ENCODE measurements at regions not wholly inside any gene's neighbourhood (a gene's known extent, or its start where the extent isn't known, plus 50 kb on each side); places are given as distances from the start of the nearest gene placed in this dataset.
"Not testable (repeated sequence)": the region's sequence is repeated elsewhere in the genome, so short reads cannot be mapped to it uniquely, and the experiment has no call there.

DNA sequence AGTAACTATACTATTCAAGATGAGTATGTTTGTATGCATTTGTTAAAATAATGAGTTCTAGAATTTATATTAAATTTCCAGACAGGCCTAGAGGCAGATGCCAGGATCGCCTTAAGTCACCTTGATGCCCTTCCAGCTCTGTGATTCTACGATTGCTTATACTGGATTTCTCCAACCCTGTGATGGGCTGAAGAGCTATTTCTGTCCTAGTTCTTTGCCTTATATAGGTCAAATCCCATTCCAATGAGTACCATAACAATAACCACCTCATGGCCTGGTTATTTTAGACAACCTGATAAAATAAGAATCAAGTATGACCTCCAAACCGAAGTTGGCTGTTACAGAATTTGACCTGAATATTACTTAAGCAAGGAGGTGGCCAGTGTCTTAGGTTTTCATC, 79.8 kb upstream of the BLID start (continued):
- TF ChIP-seq CHD1 (IDR thresholded peaks at IDR 0.05; ENCODE audit: low read depth, low read length) (no peak), EGR1 (IDR thresholded peaks at IDR 0.05; ENCODE audit: borderline replicate concordance, low read depth, low read length) (no peak)

DNA sequence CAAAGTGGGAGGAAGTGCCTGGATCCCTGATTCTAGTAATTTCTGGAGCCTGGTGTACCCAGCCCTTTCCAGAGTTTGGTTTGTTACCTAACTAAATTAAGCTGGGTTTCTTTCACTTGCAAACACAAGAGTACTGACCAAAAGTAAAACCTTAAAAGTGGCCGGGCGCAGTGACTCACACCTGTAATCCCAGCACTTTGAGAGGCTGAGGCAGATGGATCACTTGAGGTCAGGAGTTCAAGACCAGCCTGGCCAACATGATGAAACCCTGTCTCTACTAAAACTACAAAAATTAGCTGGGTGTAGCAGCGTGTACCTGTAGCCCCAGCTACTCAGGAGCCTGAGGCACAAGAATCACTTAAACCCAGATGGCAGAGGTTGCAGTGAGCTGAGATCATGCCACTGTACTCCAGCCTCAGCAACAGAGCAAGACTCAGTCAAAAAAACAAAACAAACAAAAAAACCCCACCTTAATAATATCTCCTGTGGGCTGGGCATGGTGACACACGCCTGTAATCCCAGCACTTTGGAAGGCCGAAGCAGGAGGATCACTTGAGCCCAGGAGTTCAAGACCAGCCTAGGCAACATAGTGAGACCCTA, 78.0 kb upstream of the BLID start:
- not testable (repeated sequence) for H3K9me3 ChIP-seq (ENCODE audit: insufficient read depth in 2 of 2, low read depth in 1 of 2, low read length in 1 of 2); H3K9ac ChIP-seq (replicated peaks in 1 of 4; ENCODE audit: extremely low read depth in 1 of 4, low read depth in 3 of 4, low read length in 3 of 4); H3K36me3 ChIP-seq (ENCODE audit: control insufficient read depth in 2 of 4, insufficient read depth in 4 of 4, low read length in 3 of 4); H3K56ac ChIP-seq (replicated peaks; ENCODE audit: insufficient read length, low read depth, low read length); H3K79me2 ChIP-seq (ENCODE audit: control insufficient read depth in 1 of 2, insufficient read depth in 2 of 2, low read length in 2 of 2); H3K4me1 ChIP-seq (replicated peaks in 1 of 4; ENCODE audit: control insufficient read depth in 3 of 4, insufficient read depth in 4 of 4, low read length in 3 of 4); FAIRE-seq; H3K14ac ChIP-seq (ENCODE audit: insufficient read length); H4K8ac ChIP-seq (ENCODE audit: extremely low read depth, insufficient read depth, low read length); H3K4ac ChIP-seq (replicated peaks; ENCODE audit: insufficient read length, low read depth, low read length); H2BK5ac ChIP-seq (ENCODE audit: low read depth, low read length); H2BK20ac ChIP-seq (ENCODE audit: low read length); H2BK15ac ChIP-seq (ENCODE audit: low read length); H4K91ac ChIP-seq (replicated peaks; ENCODE audit: insufficient read length, low read length); H3K23me2 ChIP-seq (ENCODE audit: low read depth, low read length); H2BK120ac ChIP-seq (replicated peaks; ENCODE audit: low read depth, low read length); DNase-seq (ENCODE audit: low read depth in 1 of 2, low spot score in 2 of 2); H4K5ac ChIP-seq (ENCODE audit: insufficient read length, low read depth, low read length); H2AK5ac ChIP-seq (ENCODE audit: low read depth, low read length); H3K27me3 ChIP-seq (replicated peaks in 1 of 4; ENCODE audit: control insufficient read depth in 3 of 4, extremely low read depth in 1 of 4, insufficient read depth in 3 of 4, low read length in 3 of 4); H3K79me1 ChIP-seq (ENCODE audit: low read depth, low read length); H2BK12ac ChIP-seq (ENCODE audit: low read depth, low read length); H2AFZ ChIP-seq (ENCODE audit: low read length); H3K27ac ChIP-seq (ENCODE audit: low read depth, low read length); H4K20me1 ChIP-seq (replicated peaks in 1 of 2; ENCODE audit: control insufficient read depth in 1 of 2, insufficient read depth in 2 of 2, low read length in 2 of 2); H3K4me2 ChIP-seq (ENCODE audit: insufficient read depth in 1 of 2, low read depth in 2 of 2, low read length in 2 of 2); H3K18ac ChIP-seq (ENCODE audit: extremely low read depth, low read length); H3K4me3 ChIP-seq (ENCODE audit: extremely low read depth in 1 of 4, insufficient read depth in 2 of 4, low read depth in 3 of 4, low read length in 4 of 4); H3K23ac ChIP-seq (ENCODE audit: insufficient read length)
- ChIA-PET POLR2A (ENCODE audit: partially characterized antibody) (interaction anchor here (0.5 kb wide), 1 partner anchor 47 kb away, joined by 3 read pairs; no protein-coding TSS in a partner anchor), CTCF (ENCODE audit: partially characterized antibody) (interaction anchor here (1.3 to 2.9 kb wide), 5 partner anchors 9 to 539 kb away, joined by 4 to 17 read pairs (median 5); no protein-coding TSS in a partner anchor)
- 90% methylated on average over 5 of the region's 5 CpGs; no CpG with 5 or more reads in 1 of the 2 experiments for WGBS, 2 experiments (ENCODE audit: extremely low coverage in 1 of 2, insufficient coverage in 1 of 2, insufficient read length in 1 of 2, insufficient replicate concordance in 2 of 2, low coverage in 1 of 2, low lambda C conversion rate in 2 of 2, missing lambda C conversion rate in 1 of 2)

All from H1 (cell line).